ENCODE measurements at regions not wholly inside any gene's neighbourhood (a gene's known extent, or its start where the extent isn't known, plus 50 kb on each side); places are given as distances from the start of the nearest gene placed in this dataset.

- 0 out of 2 replicates have a peak, but pooled peaks have one; percentile 11 for TF ChIP-seq RNF219 (CRISPR knock-in tag; IDR thresholded peaks at IDR 0.05)
- TF ChIP-seq, protein P1, sequence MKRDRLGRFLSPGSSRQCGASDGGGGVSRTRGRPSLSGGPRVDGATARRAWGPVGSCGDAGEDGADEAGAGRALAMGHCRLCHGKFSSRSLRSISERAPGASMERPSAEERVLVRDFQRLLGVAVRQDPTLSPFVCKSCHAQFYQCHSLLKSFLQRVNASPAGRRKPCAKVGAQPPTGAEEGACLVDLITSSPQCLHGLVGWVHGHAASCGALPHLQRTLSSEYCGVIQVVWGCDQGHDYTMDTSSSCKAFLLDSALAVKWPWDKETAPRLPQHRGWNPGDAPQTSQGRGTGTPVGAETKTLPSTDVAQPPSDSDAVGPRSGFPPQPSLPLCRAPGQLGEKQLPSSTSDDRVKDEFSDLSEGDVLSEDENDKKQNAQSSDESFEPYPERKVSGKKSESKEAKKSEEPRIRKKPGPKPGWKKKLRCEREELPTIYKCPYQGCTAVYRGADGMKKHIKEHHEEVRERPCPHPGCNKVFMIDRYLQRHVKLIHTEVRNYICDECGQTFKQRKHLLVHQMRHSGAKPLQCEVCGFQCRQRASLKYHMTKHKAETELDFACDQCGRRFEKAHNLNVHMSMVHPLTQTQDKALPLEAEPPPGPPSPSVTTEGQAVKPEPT (CRISPR knock-in tag; IDR thresholded peaks at IDR 0.05; ENCODE audit: low read depth): 0 out of 2 replicates have a peak, but pooled peaks have one; percentile 21
- TF ChIP-seq ZNF274 (CRISPR knock-in tag; IDR thresholded peaks at IDR 0.05): 0 out of 2 replicates have a peak, but pooled peaks have one; percentile 13
- 0 out of 2 replicates have a peak, but pooled peaks have one; percentile 5 for TF ChIP-seq RAD51 (IDR thresholded peaks at IDR 0.05; ENCODE audit: borderline replicate concordance)
- TF ChIP-seq LBX2 (CRISPR knock-in tag; IDR thresholded peaks at IDR 0.05; ENCODE audit: borderline replicate concordance): peak; percentile 52; the same call in 1 of the 2 replicates
Observed at GRCh38 chr6:167671379-167671976, 155.2 kb upstream of the AFDN start (continued).

- POLR2A ChIA-PET: no interaction called here
- H4K20me1 ChIP-seq (ENCODE audit: insufficient read depth, low read length): no peaks in the 10 kb centered on the region
- no peaks in the 10 kb centered on the region for H3K27me3 ChIP-seq (ENCODE audit: control insufficient read depth in 1 of 2, insufficient read depth in 2 of 2, low read length in 2 of 2)
- intact Hi-C loops (cut with micrococcal nuclease; ENCODE audit: unreplicated experiment): no loop called here
- peak overlapping the region; percentile 39 for H3K27ac ChIP-seq (ENCODE audit: extremely low read length, insufficient read depth, low read length)
- H3K4me2 ChIP-seq (ENCODE audit: low read depth, low read length): no peak overlapping the region
- CTCF ChIA-PET (ENCODE audit: low intra/inter-chr PET ratio, low total read pairs): no interaction called here
- in situ Hi-C loops (cut with HindIII; ENCODE audit: extremely low pct_ligation_motif_present, low pct_unique_long_range_greater_than_20kb): no loop called here
- H3K9ac ChIP-seq (ENCODE audit: insufficient read depth, low read depth, low read length): no peak overlapping the region
- H3K4me3 ChIP-seq (replicated peaks in 1 of 3; ENCODE audit: insufficient read depth in 1 of 3, low read depth in 2 of 3, low read length in 3 of 3): no peak overlapping the region
- H3K9me3 ChIP-seq (ENCODE audit: low read length): no peaks in the 10 kb centered on the region
- no TSS peak for BruUV-seq (replicated peaks)
- DNase-seq (ENCODE audit: low spot score): no peak
- no peak for ATAC-seq
- no peaks in the 10 kb centered on the region for H3K79me2 ChIP-seq (ENCODE audit: insufficient read depth, low read length)
- H3K4me1 ChIP-seq (ENCODE audit: insufficient read depth, low read length): peaks cover 100% of the 10 kb centered on the region
- no peaks in the 10 kb centered on the region for H3K36me3 ChIP-seq (replicated peaks in 1 of 2; ENCODE audit: control insufficient read depth in 1 of 2, insufficient read depth in 2 of 2, low read length in 2 of 2)
- 97% methylated on average over 33 of the region's 33 CpGs for WGBS (ENCODE audit: low lambda C conversion rate)
- H2AFZ ChIP-seq (ENCODE audit: low read length): no peak overlapping the region
- FAIRE-seq: no peak
- TF ChIP-seq GLI4 (CRISPR knock-in tag; IDR thresholded peaks at IDR 0.05; ENCODE audit: borderline replicate concordance) (no peak), ZNF773 (CRISPR knock-in tag; IDR thresholded peaks at IDR 0.05; ENCODE audit: borderline replicate concordance) (no peak), SIX4 (CRISPR knock-in tag; IDR thresholded peaks at IDR 0.05) (no peak), NFKBIZ (CRISPR knock-in tag; IDR thresholded peaks at IDR 0.05) (no peak), ATRX (CRISPR knock-in tag; IDR thresholded peaks at IDR 0.05; ENCODE audit: borderline replicate concordance) (no peak), FOSL2 (CRISPR knock-in tag; IDR thresholded peaks at IDR 0.05) (no peak)
- TF ChIP-seq, protein P2, sequence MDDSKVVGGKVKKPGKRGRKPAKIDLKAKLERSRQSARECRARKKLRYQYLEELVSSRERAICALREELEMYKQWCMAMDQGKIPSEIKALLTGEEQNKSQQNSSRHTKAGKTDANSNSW (CRISPR knock-in tag; IDR thresholded peaks at IDR 0.05; ENCODE audit: borderline replicate concordance): 0 out of 2 replicates have a peak, but pooled peaks have one; percentile 1
Observed at GRCh38 chr6:167671977-167672687, 154.6 kb upstream of the AFDN start.
